Nephron (organoid): ENCODE measurements at regions not wholly inside any gene's neighbourhood (a gene's known extent, or its start where the extent isn't known, plus 50 kb on each side); places are given as distances from the start of the nearest gene placed in this dataset.

Source experiments
- H3K27ac Mint-ChIP-seq, 3 experiments: 2 replicates each; pipeline ENCODE4 v1.8.0; 2020; ENCODE audit warnings: mixed read lengths in 3 of 3, mild to moderate bottlenecking in 2 of 3, moderate library complexity in 1 of 3
- H3K27me3 Mint-ChIP-seq: 2 replicates; pipeline ENCODE4 v1.8.0; 2021; ENCODE audit warnings: low read depth, mild to moderate bottlenecking, moderate library complexity, mixed read lengths
- H3K36me3 Mint-ChIP-seq: 2 replicates; pipeline ENCODE4 v1.8.0; 2020; ENCODE audit warnings: low read depth, mixed read lengths
- H3K4me1 Mint-ChIP-seq: 2 replicates; pipeline ENCODE4 v1.8.0; 2020; ENCODE audit warnings: mixed read lengths
- H3K4me3 Mint-ChIP-seq, 3 experiments: 2 replicates each; pipeline ENCODE4 v1.8.0; 2020; ENCODE audit warnings: mild to moderate bottlenecking in 3 of 3, mixed read lengths in 3 of 3, moderate library complexity in 2 of 3
- H3K9me3 Mint-ChIP-seq: 2 replicates; pipeline ENCODE4 v1.8.0; 2020; ENCODE audit warnings: mixed read lengths
- CTCF ChIP-seq, 3 experiments: fragments of 200-600 bp; sonication (generic); IDR thresholded peaks; one replicate each; pipeline ENCODE4 v1.5.0; 2021; ENCODE audit warnings: antibody characterized with exemption in 3 of 3; ENCODE audit not compliant: unreplicated experiment in 3 of 3

- Mint-ChIP-seq H3K27me3 (no peaks in the 10 kb centered on the region), H3K36me3 (no peaks in the 10 kb centered on the region), H3K27ac (no peak overlapping the region), H3K4me1 (no peaks in the 10 kb centered on the region), H3K4me3 (no peak overlapping the region), H3K9me3 (peaks cover 50% of the 10 kb centered on the region)
- no peak for TF ChIP-seq CTCF (IDR thresholded peaks at IDR 0.05; ENCODE audit: unreplicated experiment in 3 of 3)
Measured at GRCh38 chr3:147864754-147865354, 455.7 kb downstream of the ZIC1 start.

GRCh38 chr3:147866561-147866960, 457.4 kb downstream of the ZIC1 start:
- Mint-ChIP-seq H3K36me3 (no peaks in the 10 kb centered on the region), H3K27ac (no peak overlapping the region), H3K4me1 (no peaks in the 10 kb centered on the region), H3K27me3 (no peaks in the 10 kb centered on the region), H3K9me3 (peaks cover 48% of the 10 kb centered on the region), H3K4me3 (no peak overlapping the region)
- TF ChIP-seq CTCF (IDR thresholded peaks at IDR 0.05; ENCODE audit: unreplicated experiment in 3 of 3) = no peak

GRCh38 chr3:147872568-147872967, 463.4 kb downstream of the ZIC1 start:
- Mint-ChIP-seq H3K4me1 (no peaks in the 10 kb centered on the region), H3K27me3 (no peaks in the 10 kb centered on the region), H3K4me3 (no peak overlapping the region), H3K9me3 (peaks cover 12% of the 10 kb centered on the region), H3K27ac (no peak overlapping the region), H3K36me3 (no peaks in the 10 kb centered on the region)
- no peak for TF ChIP-seq CTCF (IDR thresholded peaks at IDR 0.05; ENCODE audit: unreplicated experiment in 3 of 3)

GRCh38 chr3:147875498-147875897, 466.3 kb downstream of the ZIC1 start:
- no peak for TF ChIP-seq CTCF (IDR thresholded peaks at IDR 0.05; ENCODE audit: unreplicated experiment in 3 of 3)
- H3K4me3 Mint-ChIP-seq = no peak overlapping the region
- H3K27ac Mint-ChIP-seq = no peak overlapping the region
- H3K36me3 Mint-ChIP-seq = no peaks in the 10 kb centered on the region
- no peaks in the 10 kb centered on the region for H3K4me1 Mint-ChIP-seq
- peaks cover 20% of the 10 kb centered on the region for H3K9me3 Mint-ChIP-seq
- no peaks in the 10 kb centered on the region for H3K27me3 Mint-ChIP-seq

GRCh38 chr3:147881933-147882332, 472.8 kb downstream of the ZIC1 start:
- Mint-ChIP-seq H3K27ac (no peak overlapping the region), H3K36me3 (peaks cover 3% of the 10 kb centered on the region), H3K27me3 (no peaks in the 10 kb centered on the region), H3K4me1 (no peaks in the 10 kb centered on the region), H3K4me3 (no peak overlapping the region), H3K9me3 (peaks cover 49% of the 10 kb centered on the region)
- no peak for TF ChIP-seq CTCF (IDR thresholded peaks at IDR 0.05; ENCODE audit: unreplicated experiment in 3 of 3)

GRCh38 chr3:147886879-147887278, 477.7 kb downstream of the ZIC1 start:
- H3K36me3 Mint-ChIP-seq = peaks cover 4% of the 10 kb centered on the region
- no peak for TF ChIP-seq CTCF (IDR thresholded peaks at IDR 0.05; ENCODE audit: unreplicated experiment in 3 of 3)
- H3K27me3 Mint-ChIP-seq = no peaks in the 10 kb centered on the region
- H3K27ac Mint-ChIP-seq = peak overlapping the region in 1 of 3 experiments; percentile 32
- no peak overlapping the region for H3K4me3 Mint-ChIP-seq
- peaks cover 28% of the 10 kb centered on the region for H3K9me3 Mint-ChIP-seq
- no peaks in the 10 kb centered on the region for H3K4me1 Mint-ChIP-seq
